HG02763 (cell line): ENCODE measurements at regions not wholly inside any gene's neighbourhood (a gene's known extent, or its start where the extent isn't known, plus 50 kb on each side); places are given as distances from the start of the nearest gene placed in this dataset.

Source experiments
- ATAC-seq: cut with Tn5 transposase; IDR thresholded peaks from one replicate; pipeline ENCODE4 v1.9.1; 2021; ENCODE audit warnings: mild to moderate bottlenecking, moderate library complexity; ENCODE audit not compliant: unreplicated experiment

- no peak for ATAC-seq
Measured at GRCh38 chr2:8159211-8159965, 522.5 kb upstream of the ID2 start.

DNA sequence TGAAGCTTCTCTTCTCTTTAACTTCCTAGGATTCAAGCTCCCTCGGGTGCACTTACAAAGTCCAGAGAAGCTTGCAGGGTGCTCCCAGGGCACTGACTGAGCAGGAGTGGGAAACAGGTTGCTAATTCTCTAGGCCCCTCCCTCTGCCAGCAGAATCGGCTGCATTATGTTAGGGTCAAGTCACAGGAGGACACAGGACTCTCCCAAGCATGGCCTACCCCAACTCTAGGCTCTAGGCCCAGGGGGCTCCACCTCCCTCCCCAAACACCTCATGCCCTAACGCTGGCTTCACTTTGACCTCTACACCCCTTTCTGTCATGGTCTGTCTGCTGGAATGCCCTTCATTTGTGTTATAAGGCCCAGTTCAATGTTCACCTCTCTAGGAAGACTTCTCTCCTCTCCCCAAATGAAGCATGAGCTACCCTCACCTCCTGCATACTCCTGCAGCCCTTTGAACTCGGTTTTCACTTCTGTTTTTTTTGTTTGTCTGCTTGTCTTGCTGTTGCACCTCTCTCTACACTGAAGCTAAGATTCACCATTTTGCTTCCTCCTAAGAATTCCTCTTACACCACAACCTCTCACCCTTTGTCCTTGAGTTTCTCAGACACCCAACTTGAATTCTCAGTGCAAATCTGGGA lies 521.8 kb upstream of the ID2 start:
- ATAC-seq = no peak

DNA sequence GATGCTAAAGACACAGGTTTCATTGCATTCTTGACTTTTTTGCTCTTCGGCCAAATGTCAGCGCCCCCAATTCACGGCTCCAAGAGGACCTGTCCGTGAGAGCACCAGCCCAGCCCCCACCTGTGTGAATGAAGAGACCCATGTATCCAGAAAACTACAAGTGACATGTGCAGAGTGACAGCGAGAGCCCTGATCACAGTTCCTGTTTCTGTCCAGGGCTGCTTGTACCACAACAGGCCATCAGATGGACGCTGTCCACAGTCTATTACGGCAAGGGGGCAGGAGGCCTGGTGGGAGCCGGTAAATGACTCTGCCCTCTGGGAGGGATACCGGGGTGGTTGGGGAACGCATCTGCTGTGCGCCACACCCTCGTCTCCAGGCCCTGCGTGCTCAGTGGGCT lies 520.9 kb upstream of the ID2 start:
- ATAC-seq = no peak

DNA sequence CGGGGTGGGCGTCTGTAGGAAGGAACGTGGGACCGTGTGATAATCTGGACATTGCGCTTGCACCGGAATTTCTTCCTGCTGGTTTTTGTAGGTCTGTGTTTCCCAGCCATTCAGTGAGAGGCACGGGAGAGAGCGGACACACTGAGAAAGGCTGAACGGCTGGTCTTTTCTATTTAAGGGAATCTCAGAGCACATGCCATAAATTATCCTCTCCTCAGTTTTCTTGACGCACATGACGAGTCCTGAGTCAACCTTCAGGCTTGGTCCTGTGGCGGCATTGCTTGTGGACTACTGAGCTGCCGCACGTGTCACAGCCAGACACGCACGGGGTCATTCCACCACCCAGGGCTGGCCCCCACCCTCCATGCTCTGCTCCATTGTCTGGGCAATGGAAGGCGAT lies 519.3 kb upstream of the ID2 start:
- ATAC-seq = no peak

- ATAC-seq = no peak
Measured at GRCh38 chr2:8165550-8165949, 516.3 kb upstream of the ID2 start.

DNA sequence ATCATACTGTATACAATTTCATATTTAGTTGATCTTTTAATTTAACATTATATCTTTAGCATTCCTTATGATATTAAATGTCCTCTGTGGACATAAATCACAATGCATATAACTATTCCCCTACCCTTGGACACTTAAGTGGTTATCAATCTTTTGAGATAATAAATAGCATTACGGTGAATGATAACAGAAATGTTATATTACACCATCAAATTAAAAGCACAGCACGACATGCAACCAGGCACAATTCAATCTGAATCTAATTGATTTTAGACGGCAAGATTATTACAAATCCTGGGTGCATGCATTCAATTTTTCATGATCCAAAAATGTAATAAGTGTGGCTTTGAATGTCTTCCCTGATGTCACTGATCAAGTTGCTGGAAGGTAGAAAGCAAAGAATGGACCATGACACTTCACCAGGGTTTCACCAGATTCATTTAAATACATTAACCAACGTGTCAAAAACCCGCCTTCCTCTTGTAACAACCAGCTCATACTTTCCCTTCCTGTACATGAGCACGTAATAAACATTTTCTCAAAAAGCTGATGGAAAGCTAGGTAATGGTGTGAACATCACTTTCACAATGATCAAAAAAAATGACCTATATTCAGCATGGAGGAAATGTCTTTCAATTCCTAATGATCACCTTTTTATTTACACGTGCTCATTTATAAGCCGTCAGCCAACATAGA lies 513.7 kb upstream of the ID2 start:
- ATAC-seq = no peak

- no peak for ATAC-seq
Measured at GRCh38 chr2:8168876-8169424, 512.9 kb upstream of the ID2 start.

DNA sequence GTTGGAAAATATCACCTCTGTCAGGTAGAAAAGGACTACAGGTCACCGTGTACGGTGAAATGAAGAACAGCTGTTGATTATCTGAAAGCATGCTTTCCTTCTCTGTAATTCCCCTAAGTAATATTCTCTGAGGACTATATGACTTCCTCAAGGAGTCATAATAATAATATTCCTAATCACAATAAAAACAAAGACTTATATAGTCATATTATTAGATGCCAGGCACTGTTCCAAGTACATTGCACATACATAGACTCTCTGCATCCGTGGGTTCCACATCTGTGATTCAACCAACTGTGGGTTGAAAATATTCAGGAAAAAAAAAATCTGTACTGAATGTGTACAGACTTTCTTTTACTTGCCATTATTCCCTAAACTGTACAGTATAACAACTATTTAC lies 512.4 kb upstream of the ID2 start:
- no peak for ATAC-seq

- no peak for ATAC-seq
Measured at GRCh38 chr2:8170552-8171327, 511.1 kb upstream of the ID2 start.

- no peak for ATAC-seq
Measured at GRCh38 chr2:8171608-8172007, 510.2 kb upstream of the ID2 start.

DNA sequence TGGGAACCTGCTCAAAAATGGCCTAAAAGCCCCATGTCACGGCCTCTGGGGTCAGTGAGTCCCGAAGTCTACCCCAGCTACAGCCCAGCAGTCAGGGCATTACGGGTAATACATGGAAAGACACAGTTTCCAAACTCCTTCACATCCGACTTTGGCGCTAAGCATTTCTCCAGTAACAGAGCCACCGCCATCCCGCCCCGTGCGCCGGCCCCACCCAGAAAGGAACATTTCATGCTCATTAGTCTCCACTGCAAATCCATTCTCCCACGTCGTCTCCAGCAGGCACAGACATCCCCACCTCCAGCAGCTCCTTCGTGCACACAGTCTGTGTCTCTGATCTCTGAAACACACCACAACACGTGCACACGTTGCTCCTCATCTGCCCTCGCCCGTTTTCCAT lies 509.2 kb upstream of the ID2 start:
- ATAC-seq = no peak

GRCh38 chr2:8174641-8175257 lies 507.1 kb upstream of the ID2 start:
- ATAC-seq = no peak

DNA sequence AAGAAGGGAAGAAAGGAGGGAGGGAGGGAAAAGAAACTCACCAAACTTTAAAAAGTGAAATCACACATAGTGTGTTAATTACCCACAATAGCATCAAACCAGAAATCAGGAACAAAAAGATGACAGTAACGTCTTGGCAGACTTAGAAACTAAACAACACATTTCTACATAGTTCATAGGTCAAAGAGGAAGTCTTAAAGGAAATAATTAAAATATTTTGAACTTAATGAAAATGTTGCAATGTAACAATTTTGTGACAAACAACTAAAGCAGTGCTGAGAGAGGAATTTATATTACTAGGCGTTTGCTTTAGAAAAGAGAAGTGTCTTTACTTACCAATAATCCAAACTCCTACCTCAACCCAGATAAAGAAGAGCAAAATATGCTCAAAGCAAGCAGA lies 505.0 kb upstream of the ID2 start:
- ATAC-seq = no peak

DNA sequence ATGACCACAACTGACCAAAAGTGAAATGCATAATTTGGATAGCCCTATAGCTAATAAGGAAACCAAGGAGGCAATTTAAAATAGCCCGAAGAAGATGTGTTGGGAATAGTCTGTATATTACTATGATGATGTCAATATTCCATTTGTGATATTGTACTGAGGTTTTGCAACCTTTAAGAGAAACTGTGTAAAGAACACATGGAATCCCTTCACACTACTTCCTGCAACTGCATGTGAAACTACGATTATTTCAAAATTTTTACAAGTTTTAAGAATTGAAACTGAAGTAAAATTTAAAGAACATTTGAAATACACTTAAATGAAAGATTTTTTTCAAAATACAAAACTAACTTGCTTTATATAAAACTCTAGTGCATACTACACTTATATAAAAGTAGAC lies 504.3 kb upstream of the ID2 start:
- ATAC-seq = no peak

DNA sequence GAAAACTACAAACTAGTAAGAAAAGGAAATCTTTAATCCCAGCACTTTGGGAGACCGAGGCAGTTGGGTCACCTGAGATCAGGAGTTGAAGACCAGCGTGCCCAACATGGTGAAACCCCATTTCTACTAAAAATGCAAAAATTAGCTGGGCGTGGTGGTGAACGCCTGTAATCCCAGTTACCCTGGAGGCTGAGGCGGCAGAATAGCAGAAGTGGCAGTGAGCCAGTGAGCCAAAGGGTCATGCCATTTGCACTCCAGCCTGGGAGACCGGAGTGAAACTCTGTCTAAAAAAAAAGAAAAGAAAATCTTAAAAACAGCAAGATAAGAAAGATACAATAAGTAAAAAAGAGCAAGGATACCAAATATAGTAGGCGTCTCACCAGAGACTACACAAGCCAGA lies 502.9 kb upstream of the ID2 start:
- ATAC-seq = no peak

GRCh38 chr2:8189316-8189715 lies 492.5 kb upstream of the ID2 start:
- ATAC-seq = no peak

DNA sequence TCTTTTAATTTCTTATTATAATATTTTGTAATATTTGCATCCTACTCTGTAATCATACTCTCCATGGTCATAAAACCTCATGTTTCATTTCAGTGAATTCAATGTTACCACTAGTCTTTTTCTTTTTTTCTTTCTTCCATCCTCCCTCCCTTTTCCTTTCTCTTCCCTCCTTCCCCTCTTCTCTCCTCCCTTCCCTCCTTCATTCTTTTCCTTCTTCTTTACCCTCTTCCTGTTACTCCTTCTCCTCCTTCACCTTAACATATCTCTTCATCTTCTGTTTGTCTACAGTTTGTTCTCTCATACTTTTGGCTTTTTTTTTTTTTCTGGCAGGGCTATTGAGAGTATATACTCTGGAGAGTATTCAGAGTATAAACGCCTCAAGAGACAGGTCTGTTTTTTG lies 491.6 kb upstream of the ID2 start:
- ATAC-seq = no peak

GRCh38 chr2:8191427-8191826 lies 490.4 kb upstream of the ID2 start:
- ATAC-seq = no peak

DNA sequence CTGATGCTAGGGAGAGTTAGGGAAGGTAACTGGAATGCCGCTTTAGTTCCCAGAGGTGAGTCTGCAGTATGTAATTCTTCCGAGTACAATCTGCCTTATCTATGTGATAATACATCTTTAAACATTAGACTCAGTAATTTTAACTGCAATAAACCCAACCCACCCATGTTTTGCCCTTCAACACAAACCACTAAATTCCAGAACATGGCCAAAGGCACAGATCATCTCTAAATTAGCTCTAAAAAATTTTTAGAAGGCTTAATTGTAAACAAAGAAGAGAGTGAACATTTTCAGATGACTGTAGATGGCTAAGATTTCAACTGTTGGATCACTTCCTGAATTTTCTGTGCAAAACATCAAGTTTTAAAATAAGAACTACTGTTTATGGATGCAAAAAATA lies 488.7 kb upstream of the ID2 start:
- ATAC-seq = no peak

DNA sequence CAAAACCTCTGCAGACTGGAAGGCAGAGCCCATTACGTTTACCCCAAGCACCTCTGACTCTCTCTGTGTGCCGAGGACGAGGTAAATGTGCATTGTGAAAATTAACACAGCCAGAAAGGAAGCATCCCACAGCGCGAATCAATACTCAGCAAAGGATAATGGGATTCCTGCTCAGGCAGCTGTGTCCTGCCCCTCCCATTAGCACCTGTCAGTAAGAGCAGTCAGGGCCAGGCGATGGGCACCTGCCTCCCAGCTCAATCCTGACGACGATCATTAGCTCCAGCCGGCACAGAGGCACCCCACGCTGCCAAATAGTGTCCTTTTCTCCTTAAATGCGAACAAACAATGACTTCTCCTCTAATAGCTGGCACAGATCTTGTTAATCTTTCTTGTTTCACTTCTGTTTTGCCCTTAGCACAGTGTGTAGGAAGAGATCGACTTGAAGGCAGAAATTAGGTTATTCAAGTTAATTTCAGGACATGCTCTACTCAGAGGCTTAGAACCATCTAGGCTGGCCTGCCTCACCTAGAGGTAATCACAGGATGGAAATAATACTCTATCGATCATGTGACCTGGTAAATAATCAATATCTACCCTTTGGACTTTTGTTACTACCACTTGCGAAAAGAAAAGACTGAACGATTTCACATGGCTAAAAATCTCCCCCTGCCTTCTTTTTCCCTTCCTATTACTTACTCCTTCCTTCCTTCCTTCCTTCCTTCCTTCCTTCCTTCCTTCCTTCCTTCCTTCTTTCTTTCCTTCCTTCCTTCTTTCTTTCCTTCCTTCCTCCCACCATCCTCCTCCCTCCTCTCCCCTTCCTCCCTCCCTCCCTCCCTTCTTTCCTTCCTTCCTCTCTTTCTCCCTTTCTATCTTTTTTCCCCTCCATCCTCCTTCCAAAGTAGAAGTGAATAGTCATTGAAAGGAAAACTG lies 487.9 kb upstream of the ID2 start:
- ATAC-seq = no peak
